Stomach (tissue), 4 donors: ENCODE measurements at regions not wholly inside any gene's neighbourhood (a gene's known extent, or its start where the extent isn't known, plus 50 kb on each side); places are given as distances from the start of the nearest gene placed in this dataset.

Experiments
- CTCF ChIP-seq, 7 experiments: fragments of 450-650 bp in 4 of 7; fragments of 200-600 bp in 3 of 7; sonication (generic) in 3 of 7; IDR thresholded peaks; one replicate each; pipeline ENCODE4 v1.5.1; 2016 to 2019; ENCODE audit warnings: antibody characterized with exemption in 7 of 7, control low read depth in 2 of 7, mild to moderate bottlenecking in 1 of 7
- EP300 ChIP-seq: sonication (generic); formaldehyde crosslinking; IDR thresholded peaks from one replicate; pipeline ENCODE4 v1.6.1; 2017; ENCODE audit warnings: antibody characterized with exemption
- POLR2A ChIP-seq, 4 donors: fragments of 450-650 bp; IDR thresholded peaks; one replicate each; pipeline ENCODE4 v1.6.1; 2016; ENCODE audit warnings: antibody characterized with exemption in 4 of 4, control low read depth in 2 of 4, mild to moderate bottlenecking in 1 of 4, moderate library complexity in 1 of 4
- POLR2AphosphoS5 ChIP-seq, 3 donors: sonication (generic); formaldehyde crosslinking; IDR thresholded peaks; one replicate each; pipeline ENCODE4 v1.6.1; 2016; ENCODE audit warnings: antibody characterized with exemption in 3 of 3

- TF ChIP-seq CTCF (IDR thresholded peaks at IDR 0.05): no peak
- TF ChIP-seq EP300: no peak
- no peak for TF ChIP-seq POLR2A (IDR thresholded peaks at IDR 0.05)
- no peak for TF ChIP-seq POLR2AphosphoS5 (IDR thresholded peaks at IDR 0.05)
Measured at GRCh38 chr13:64626105-64626504, 2604.0 kb downstream of the PCDH9 start.
